Superior temporal gyrus (tissue), 1 donor: ENCODE measurements at regions not wholly inside any gene's neighbourhood (a gene's known extent, or its start where the extent isn't known, plus 50 kb on each side); places are given as distances from the start of the nearest gene placed in this dataset.
"Not testable (repeated sequence)": the region's sequence is repeated elsewhere in the genome, so short reads cannot be mapped to it uniquely, and the experiment has no call there.

Experiments
- DNase-seq: peaks from one replicate; pipeline ENCODE4 v3.0.0-alpha.2; 2016; ENCODE audit errors: extremely low spot score

DNA sequence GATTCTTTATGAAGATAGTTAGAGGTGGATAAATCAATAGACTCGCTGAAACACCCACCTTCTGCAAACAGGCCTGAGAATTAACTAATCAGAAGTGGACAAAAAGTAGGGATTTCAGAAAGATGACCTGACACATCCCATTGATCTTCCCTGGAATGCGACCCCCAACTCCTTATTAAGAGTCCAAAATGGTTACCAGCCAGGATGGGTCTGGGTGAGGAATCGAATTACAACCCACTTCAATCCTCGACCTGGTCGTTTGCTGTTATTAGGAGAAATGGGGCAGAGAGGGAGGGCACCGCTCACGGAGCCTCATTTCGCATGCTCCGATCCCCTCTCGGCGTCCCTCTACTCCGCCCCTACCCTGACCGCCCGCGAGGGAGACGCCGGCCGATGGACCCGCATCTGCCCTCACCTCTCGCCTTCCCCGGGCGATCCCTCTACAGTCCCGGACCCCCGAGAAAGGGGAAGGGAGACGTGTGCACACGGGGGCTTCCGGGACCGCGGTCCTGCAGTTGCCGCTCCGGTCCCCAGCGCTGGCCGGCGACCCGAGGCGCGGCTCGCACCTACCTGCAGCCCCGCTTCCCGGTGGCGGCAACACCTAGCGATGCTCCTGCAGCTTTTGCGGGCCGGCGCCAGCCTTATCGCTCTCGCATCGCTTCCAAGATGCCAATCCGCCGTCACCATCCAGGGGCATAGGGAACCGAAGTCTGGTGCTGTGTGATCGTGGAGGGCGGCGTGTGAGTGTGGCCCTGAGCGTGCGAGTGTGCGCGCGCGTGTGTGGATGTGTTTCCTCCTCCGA is 69.3 kb upstream of the USP15 start:
- no peak for DNase-seq

DNA sequence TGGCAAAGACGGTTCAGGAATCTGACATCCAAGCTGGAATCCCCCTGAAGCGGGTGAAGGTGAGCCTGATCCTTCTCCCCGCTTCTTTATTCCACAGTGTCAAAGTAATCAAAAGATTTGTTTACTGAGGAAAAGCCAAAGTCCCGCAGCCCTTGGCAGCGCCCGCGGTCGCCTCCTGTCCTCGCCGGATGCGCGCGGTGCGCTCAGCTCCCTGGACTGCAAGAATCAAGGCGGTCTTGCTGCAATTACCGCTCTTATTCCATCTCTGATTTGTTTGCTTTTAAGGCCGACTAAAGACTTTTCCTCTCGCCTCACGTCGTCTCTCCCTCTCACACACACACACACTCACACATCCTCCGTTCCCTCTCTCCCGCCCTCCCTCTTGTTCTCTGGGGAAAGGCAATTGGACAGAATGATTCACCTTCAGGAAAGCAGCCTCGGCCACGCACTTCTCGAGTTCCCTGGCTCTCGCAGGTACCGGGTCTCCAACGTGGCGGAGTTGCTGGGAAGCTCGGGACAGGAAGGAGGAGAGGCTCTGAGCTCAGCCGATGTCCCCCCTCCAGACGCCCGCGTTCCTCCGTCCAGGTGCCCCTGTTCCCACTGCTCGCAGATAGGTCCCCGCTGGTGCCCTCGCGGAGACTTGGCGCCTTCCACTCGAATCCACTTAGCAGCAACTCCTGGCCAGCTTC is 68.6 kb upstream of the USP15 start:
- DNase-seq: peak; percentile 38

DNA sequence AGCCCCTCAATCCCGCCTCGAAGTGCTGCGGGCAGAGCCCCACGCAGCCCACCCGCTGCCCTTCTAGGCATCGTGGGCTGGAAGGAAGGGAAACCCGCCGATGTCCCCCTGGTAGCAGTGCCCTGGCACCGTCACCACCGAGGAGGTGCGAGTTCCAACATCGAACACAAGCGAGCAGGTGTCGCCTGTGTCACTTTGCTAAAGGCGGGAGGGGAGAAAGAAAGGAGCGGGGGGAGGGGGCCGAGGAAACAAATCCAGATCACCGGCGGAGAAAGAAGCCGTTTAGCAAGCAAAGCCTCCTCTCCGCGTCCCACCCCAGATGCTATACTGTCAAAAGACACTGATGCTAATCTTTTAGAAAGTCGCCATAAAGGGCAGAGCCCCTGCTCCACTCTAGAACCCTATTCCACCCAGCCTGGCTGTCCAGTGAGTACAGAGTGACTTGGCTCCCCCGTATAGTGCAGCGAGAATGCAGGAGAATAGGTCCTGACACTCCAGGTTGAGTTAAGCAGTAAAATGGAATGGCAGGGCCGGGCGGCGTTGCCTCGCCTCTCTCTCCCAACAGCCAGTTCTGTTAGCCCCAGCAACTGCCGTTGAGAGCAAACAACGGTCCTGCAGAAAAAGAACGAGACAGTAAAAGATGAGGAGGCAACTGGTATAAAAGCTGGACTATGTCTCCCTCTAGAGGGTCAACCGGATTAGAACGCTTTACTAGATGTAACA is 67.9 kb upstream of the USP15 start:
- peak; percentile 96 for DNase-seq

DNA sequence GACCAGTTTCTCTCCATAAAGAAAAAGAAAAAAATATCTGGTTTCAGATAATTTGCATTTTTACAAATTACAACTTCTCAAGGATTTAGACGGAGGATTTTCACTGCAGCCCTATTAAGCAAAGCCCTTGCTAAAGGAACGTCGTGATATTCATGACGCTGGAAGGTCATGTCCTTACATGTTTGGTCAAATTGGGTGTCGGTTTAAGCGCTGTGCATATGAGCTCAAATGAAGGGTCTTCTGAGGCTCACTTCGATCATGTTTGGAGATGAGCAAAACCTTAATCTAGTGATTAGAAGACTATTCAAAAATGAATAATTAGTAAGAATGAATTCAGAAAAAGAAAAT is 67.3 kb upstream of the USP15 start:
- DNase-seq: no peak

DNA sequence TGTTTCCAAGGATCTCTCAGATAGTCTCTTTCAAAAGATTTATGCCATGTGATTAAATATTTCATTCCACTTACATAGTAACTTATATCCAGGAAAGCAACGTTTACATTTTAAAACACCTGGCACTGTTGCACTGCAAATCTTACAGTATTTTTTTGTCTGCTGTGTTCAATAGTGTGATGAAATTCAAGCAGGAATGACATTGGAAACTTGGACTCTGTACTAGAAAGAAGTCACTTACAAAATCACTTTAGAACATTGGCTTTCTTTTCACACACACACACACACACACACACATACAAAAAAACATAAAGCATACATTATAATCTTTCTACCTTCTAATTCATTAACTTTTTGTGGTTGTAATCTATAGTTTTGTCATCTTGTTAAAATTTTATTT is 66.2 kb upstream of the USP15 start:
- DNase-seq: no peak

DNA sequence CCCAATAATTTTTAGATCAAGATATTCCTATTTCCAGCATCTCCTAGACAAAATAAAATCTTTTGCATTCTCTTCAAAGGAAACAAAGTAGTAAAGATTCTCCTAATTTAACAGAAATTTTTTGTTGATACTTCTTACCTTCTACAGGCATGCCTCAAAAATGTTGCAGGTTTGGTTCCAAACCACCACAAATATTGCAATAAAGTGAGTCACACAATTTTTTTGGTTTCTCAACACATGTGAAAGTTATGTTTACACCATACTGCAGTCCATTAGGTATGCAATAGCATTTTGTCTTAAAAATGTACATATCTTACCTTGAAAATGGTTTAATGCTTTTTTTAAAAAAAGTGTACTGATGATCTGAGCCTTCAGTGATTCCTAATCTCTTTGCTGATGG is 65.6 kb upstream of the USP15 start:
- no peak for DNase-seq

DNA sequence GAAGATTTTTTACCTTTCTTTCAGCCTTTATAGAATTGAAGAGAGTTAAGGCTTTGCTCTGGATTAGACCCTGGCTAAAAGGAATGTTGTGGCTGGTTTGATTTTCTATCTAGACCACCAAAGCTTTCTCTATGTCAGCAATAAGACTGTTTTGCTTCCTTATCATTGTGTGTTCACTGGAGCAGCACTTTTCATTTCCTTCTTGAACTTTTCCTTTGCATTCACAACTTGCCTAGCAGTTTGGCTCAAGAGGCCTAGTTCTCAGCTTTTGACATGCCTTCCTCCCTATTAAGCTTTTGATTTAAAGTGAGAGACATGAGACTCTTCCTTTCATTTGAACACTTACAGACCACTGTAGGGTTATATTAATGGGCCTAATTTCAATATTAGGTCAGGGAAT is 64.1 kb upstream of the USP15 start:
- DNase-seq: no peak

DNA sequence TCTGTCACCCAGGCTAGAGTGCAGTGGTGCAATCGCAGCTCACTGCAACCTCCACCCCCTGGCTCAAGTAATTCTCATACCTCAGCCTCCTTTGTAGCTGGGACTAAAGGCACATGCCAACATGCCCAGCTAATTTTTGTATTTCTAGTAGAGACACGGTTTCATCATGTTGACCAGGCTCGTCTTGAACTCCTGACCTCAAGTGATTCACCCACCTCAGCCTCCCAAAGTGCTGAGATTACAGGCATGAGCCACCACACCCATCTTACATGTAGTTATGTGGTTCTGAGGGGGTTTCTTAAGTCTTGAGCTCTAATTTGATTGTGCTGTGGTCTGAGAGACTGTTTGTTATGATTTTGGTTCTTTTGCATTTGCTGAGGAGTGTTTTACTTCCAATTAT is 57.3 kb upstream of the USP15 start:
- not testable (repeated sequence) for DNase-seq

DNA sequence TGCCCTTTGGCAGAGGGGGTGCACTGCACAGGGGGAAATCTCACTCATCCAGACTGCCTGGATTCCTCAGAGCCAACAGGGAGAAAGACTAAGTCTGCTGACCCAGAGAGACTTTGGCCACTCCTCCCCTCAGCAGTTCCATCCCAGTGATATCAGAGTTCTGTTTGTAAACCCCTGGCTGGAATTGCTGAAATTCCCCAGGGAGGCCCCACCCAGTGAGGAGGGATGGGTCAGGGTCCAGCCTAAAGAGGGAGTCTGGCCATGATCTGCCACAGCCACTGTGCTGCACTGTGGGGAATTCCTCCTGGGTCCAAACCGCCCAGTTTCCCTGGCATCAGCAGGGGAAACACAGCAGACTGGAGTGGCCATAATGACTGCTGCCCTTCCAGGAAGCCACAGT is 54.9 kb upstream of the USP15 start:
- no peak for DNase-seq

DNA sequence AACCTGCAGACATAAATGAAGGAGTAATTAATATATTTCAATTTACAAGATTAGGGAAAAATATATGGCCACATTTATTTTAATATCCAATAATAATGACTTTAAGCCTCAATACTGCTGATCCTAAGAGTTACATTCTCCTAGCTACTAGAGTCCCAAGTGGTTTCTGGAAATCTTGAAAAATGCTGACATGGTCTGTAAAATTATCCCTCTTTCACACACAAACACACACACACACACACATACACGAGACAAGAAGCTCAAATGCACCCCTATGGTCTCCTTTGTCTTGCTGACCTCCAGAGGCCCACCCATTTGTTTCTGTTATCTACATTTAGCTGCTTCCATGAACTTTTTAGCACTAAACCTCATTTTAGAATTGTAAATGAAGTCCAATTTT is 53.0 kb upstream of the USP15 start:
- no peak for DNase-seq
